ENCODE measurements at regions not wholly inside any gene's neighbourhood (a gene's known extent, or its start where the extent isn't known, plus 50 kb on each side); places are given as distances from the start of the nearest gene placed in this dataset.

DNA sequence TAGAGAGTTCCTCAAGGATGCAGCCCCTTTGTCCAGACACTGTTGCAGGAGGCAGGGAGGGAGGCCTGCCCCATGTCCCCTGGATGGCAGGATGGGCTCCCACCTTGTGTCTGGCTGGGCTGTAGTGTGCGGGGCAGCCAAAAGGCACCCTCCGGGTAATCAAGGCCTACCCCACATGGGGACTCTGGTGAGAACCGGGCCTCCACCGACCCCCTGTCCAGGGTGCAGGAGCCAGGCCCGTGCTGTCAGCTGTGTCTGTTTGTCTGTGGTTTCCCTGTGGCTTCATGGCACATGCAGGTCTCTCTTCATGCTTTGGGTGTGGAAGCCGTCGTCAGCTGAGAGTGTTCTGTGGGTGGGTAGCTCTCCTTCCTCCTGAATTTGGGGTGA is 1240.9 kb downstream of the BRD1 start:
- DNase-seq: no peak

- DNase-seq: no peak
Measured at GRCh38 chr22:48585916-48586798, 1241.5 kb downstream of the BRD1 start.

- no peak for DNase-seq
Measured at GRCh38 chr22:48584170-48584569, 1243.5 kb downstream of the BRD1 start.

- peak; percentile 10 for DNase-seq
Measured at GRCh38 chr22:48581796-48582469, 1245.7 kb downstream of the BRD1 start.

DNA sequence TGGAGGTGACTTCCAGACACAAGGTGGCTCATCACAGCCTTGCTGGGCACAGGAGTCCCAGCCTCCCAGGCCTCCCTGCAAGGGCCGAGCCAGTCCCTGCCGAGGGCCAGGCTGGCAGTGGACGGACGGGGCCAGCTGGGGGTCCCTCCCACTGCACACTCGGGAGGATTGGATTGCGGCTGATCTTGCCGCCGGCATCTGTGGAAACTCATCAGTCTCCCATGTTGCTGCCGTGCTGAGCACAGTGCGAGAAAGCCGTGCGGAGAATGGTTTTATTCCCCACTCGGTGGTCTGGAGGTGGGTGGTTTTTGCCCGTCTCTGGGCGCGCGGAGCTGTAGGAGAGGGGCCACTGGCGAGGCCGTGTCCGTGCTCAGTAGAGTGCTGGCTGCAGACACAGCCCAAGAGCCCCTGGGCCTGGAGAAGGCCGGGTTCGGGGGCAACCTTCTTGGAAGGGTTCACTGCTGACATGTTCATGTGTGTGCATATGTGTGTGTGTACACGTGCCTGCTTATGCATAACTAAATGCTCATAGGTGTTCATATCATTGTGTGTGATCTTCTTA is 1246.4 kb downstream of the BRD1 start:
- DNase-seq: no peak

GRCh38 chr22:48580481-48580970 is 1247.1 kb downstream of the BRD1 start:
- DNase-seq: no peak

DNA sequence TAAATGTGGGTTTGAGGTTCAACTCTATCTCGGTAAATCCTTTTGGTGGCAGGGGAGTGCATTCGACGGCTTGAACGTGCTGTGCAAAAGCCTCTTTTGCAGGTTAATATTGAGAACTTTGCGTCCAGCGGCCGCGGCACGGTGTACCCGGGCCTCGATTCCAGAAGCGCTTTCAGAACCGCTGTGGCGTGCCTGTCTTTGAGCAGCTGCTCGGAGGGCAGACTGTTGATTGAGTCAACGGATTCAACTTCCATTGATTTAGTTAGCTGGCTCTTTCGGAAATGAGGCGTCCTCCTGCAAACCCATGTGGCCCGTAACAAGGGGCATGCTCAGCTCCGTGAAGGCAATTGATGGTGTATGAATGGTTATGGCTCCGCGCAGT is 1247.8 kb downstream of the BRD1 start:
- DNase-seq: no peak

DNA sequence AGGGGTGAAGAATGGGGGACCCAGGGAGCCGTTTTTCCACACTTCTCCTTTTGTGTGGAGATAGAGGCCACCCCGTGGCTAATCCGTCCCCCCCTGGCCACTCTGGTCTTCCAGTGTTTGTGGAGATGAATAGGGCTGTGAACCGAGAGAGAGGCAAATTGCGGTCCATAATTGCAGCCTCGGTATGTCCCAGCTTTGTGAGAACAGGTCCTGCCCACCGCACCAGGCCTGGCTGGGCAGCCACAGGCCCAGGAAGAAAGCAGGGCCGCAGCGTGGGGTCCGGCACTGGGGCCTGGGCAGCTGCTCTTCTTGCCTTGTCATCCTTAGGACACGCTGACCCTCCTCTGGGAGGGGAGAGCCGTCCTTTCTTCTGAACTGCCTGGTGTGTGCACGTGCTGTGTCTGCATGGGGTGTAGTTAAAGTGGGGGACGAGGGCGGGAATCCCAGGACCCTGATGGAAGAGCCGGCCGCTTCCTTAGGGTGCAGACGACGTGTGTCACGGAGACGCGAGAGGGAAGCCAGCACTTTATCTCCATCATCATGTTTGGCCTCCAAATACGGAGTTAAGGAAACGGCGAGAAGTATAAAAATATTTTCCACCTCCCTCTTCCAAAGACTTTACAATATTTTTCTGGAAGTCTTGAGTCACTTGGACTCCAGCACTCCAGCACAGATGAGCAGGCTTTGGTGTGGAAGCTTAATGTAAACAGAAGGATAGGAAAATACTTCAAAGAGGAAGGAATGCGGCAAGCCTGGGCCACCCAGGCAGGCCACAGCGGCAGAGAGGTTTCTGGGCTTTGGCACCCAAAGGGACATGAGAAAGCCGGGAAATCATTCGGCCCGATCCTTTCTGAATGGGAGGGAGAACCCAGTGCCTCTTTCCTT is 1248.4 kb downstream of the BRD1 start:
- DNase-seq: no peak

DNA sequence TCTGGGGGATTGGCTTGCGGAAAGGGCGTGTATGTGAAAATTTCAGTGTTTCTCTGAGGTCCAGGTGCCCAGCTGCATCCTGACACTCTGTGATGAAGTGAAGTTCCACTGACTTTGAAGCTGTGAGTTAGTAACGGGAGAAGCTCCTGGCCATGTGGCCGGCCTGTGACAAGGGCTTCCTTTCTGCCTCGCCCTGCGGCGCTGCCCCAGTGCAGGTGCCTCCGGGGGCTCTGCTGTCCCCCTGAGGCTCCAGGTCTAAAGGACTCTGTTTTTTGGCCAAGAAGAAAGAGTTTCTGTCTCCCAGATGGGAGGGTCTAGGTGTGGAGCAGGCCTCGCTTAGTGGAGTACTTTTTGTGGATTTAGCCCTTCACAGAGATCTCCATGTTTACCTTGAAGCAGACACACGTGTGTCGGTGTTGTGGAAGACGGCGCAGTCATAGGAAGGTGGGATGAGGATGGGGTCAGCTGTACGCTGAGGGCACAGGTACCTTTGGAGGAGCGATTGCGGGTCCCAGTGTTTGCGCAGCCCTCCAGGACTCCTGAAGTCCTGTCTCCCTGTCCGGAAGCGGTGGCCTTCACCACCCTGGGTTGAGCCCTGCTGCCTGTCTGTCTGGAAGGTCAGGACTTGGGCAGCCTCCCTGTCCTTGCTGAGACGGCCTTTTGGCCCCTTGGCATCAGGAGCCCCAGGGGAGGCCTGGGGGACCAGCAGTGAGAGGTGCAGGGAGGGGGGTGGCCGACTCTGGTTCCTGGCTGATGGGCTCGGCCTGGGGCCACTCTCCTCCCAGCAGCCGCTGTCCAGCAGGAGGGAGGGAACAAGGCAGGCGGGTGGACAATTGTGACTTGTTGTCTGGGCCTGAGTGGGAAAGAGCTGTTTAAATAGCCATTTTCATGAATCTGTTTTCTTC is 1249.3 kb downstream of the BRD1 start:
- no peak for DNase-seq

GRCh38 chr22:48577691-48578090 is 1250.0 kb downstream of the BRD1 start:
- DNase-seq: no peak

DNA sequence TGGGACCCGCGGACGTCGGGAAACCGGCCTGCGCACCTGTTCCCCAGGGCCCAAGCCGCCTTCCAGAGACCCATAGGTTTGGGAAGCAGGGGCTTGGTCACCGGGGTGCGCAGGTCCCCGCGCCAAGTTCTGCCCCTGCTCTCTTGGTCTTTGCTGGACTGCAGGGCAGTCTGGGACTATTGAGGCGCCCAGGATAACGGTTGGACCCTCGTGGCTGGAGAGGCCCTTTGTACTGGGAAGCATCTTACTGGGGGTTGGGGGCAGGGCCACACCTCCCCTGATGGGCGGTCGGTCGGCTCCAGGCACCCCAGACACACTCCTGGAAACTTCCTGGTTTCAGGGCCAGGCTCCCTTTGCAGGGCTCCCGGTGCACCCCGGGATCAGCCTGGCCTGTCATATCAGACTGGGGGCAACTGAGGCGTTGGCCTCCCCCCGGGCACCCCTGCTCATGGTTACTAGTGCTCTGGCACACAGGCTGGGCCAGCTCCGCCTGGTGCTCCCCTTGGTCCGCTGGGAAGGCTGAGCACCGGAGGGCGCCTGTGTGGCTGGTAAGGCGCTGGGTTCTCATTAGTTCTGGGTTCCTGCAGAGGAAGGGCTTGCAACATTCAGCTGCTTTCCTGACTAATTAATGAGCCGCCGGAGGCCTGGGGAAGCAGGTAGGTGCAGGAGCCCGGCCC is 1250.5 kb downstream of the BRD1 start:
- DNase-seq: peak; percentile 23

DNA sequence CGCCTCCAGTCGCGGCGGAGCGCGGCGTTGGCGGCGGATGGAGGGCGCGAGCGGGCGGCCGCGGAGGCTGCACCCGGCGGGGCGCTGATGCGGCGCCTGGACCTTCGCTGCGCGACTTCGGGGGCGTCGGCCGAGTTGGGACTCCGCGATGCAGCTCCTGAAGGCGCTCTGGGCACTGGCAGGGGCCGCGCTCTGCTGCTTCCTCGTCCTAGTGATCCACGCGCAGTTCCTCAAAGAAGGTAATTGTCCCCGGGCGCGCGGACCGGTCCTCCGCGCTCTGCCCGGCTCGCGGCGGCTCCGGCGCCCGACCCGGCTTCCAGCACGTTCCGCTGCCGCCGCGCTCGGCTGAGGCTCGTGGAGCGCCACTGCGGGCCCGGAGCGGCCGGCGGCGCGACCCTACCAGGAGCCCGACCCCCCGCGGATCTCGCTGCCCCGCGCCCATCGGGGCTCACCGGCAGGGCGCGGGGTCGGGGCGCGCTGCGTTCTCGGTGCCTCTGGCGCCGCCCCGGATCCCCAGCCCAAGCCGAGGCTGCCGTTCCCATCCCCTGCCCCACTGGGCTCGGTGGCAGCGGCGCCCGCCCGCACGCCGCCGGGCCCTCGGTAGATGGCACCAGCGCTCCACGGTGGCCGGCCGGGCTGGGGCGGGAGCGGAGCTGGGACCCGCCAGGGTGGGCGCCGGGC is 1251.2 kb downstream of the BRD1 start:
- DNase-seq: no peak

GRCh38 chr22:48575618-48576332 is 1251.9 kb downstream of the BRD1 start:
- DNase-seq: no peak

GRCh38 chr22:48574776-48575617 is 1252.7 kb downstream of the BRD1 start:
- peak; percentile 31 for DNase-seq

GRCh38 chr22:48573766-48574165 is 1253.9 kb downstream of the BRD1 start:
- no peak for DNase-seq

GRCh38 chr22:48572951-48573350 is 1254.7 kb downstream of the BRD1 start:
- DNase-seq: no peak

GRCh38 chr22:48570912-48571311 is 1256.8 kb downstream of the BRD1 start:
- no peak for DNase-seq

DNA sequence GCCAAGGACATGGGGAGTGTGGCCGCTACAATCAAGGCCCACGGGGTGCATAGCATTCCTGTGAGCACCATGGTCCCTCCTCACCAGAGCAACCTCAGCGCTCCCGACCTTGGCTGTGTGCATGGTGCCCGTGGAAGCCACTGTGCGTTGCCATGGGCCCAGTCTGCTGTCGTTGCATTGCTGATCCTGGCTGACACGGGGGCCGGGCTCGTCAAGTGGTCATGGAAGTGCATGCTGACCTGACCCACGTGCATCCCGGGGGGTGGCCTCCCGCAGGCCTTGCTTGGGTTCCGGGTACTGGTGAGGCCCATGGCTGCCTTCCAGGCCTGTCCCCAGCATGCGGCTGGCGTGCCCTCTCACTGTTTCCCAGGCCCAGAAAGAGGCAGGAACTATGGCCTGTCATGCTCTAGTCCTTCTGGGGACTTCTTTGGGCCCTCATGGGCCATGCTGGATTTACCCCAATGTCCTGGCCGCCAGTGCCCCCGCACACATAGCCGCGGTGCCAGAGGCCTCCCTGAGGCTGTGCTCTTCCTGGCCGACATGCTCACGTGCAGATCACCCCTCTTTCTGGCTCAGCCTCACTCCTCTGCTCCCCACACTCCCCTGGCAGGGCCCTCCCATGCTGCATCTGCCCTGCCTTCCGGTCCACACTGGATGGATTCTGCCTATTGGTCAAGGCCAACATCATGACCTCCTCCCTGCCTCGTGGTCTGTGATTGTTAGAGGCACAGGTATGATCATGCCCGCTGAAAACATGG is 1258.0 kb downstream of the BRD1 start:
- no peak for DNase-seq
